ENCODE measurements at regions not wholly inside any gene's neighbourhood (a gene's known extent, or its start where the extent isn't known, plus 50 kb on each side); places are given as distances from the start of the nearest gene placed in this dataset.

DNA sequence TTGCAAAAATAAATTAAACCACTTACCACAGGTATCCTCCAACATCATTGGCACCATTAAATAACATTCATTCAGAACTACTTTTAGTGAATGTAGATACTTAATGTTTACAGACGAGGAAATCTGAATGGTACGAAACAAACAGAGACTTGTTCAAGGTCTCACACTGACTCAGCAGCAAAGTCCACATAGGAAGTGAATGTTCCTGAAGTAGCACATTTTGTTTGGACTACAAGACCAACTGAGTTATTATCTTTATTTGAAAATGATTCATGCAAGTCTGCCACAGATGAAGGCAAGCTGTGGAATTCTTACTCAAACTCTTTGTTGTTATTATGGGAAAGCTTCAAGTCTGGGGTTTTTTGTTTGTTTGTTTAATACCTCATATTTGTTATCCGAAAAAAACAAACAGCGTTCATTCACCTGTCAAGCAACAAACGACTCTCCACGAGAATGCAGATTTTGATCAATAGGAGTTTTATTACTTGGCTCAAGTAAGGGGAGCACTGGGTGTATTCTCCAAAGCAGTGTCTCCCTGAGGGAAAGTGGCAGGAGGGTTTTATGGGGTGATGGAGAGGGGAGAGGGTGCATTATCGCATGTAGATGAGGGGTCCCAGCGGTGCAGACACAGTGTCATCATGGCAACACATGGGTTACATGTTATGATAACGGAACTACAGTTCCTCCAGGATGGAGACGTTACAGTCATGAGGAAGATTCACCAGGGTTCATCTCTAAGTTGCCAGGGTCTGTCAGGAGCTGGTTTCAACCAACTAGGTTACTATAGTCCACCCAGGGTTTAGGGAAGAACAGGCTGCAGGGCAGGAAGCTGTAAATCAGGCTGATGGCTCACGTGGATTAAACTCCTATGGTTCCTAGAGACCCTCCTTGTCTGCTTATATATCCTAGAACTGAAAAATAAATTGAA is 147.7 kb upstream of the AKR1E2 start:
- TF ChIP-seq, protein P1, sequence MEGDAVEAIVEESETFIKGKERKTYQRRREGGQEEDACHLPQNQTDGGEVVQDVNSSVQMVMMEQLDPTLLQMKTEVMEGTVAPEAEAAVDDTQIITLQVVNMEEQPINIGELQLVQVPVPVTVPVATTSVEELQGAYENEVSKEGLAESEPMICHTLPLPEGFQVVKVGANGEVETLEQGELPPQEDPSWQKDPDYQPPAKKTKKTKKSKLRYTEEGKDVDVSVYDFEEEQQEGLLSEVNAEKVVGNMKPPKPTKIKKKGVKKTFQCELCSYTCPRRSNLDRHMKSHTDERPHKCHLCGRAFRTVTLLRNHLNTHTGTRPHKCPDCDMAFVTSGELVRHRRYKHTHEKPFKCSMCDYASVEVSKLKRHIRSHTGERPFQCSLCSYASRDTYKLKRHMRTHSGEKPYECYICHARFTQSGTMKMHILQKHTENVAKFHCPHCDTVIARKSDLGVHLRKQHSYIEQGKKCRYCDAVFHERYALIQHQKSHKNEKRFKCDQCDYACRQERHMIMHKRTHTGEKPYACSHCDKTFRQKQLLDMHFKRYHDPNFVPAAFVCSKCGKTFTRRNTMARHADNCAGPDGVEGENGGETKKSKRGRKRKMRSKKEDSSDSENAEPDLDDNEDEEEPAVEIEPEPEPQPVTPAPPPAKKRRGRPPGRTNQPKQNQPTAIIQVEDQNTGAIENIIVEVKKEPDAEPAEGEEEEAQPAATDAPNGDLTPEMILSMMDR (IDR thresholded peaks at IDR 0.05), result no peak
- TF ChIP-seq POLR2A (IDR thresholded peaks at IDR 0.05), result no peak

All from testis (tissue), 2 donors.